Astrocyte (in vitro differentiated cells and primary cell): ENCODE measurements at regions not wholly inside any gene's neighbourhood (a gene's known extent, or its start where the extent isn't known, plus 50 kb on each side); places are given as distances from the start of the nearest gene placed in this dataset.

ENCODE experiments used
- DNase-seq: peaks from one replicate; pipeline ENCODE4 v3.0.0-alpha.2; 2010; ENCODE audit warnings: low read depth
- FAIRE-seq: peaks from 2 replicates; lab custom pipeline; 2011; peaks lifted over from hg19 to GRCh38; lab: Jason Lieb, UNC
- H2AFZ ChIP-seq: 2 replicates; pipeline ENCODE4 v1.6.0; 2012; ENCODE audit warnings: low read depth, low read length, inconsistent platforms
- H3K27ac ChIP-seq: 2 replicates; pipeline ENCODE4 v1.5.1; 2011; ENCODE audit warnings: low read depth, low read length, inconsistent platforms
- H3K27me3 ChIP-seq: 2 replicates; pipeline ENCODE4 v1.6.0; 2011; ENCODE audit warnings: low read length, inconsistent platforms; ENCODE audit not compliant: insufficient read depth
- H3K36me3 ChIP-seq: 2 replicates; pipeline ENCODE4 v1.5.1; 2011; ENCODE audit warnings: low read length, inconsistent platforms; ENCODE audit not compliant: insufficient read depth
- H3K4me1 ChIP-seq: 2 replicates; pipeline ENCODE4 v1.5.1; 2011; ENCODE audit warnings: low read length, inconsistent platforms; ENCODE audit not compliant: insufficient read depth
- H3K4me2 ChIP-seq: 2 replicates; pipeline ENCODE4 v1.6.0; 2012; ENCODE audit warnings: low read length, inconsistent platforms
- H3K4me3 ChIP-seq: 2 replicates; pipeline ENCODE4 v1.5.1; 2011; ENCODE audit warnings: low read depth, mild to moderate bottlenecking, low read length, inconsistent platforms; ENCODE audit not compliant: insufficient read depth
- H3K79me2 ChIP-seq: 2 replicates; pipeline ENCODE4 v1.6.0; 2012; ENCODE audit warnings: mild to moderate bottlenecking, low read length, inconsistent platforms; ENCODE audit not compliant: insufficient read depth
- H3K9ac ChIP-seq: 2 replicates; pipeline ENCODE4 v1.6.0; 2012; ENCODE audit warnings: mild to moderate bottlenecking, low read length, inconsistent platforms
- H3K9me3 ChIP-seq: 2 replicates; pipeline ENCODE4 v1.5.1; 2012; ENCODE audit warnings: low read depth, mild to moderate bottlenecking, low read length, inconsistent platforms; ENCODE audit not compliant: insufficient read depth
- H4K20me1 ChIP-seq: 2 replicates; pipeline ENCODE4 v1.6.0; 2012; ENCODE audit warnings: low read length, inconsistent platforms; ENCODE audit not compliant: insufficient read depth
- H3K27ac Mint-ChIP-seq: one replicate; pipeline ENCODE4 v1.8.0; 2021; ENCODE audit warnings: mild to moderate bottlenecking, mixed read lengths; ENCODE audit not compliant: unreplicated experiment
- H3K27me3 Mint-ChIP-seq: one replicate; pipeline ENCODE4 v1.8.0; 2021; ENCODE audit warnings: low read depth, mixed read lengths; ENCODE audit not compliant: unreplicated experiment
- H3K36me3 Mint-ChIP-seq: one replicate; pipeline ENCODE4 v1.8.0; 2021; ENCODE audit warnings: low read depth, mixed read lengths; ENCODE audit not compliant: unreplicated experiment
- H3K4me1 Mint-ChIP-seq: one replicate; pipeline ENCODE4 v1.8.0; 2021; ENCODE audit warnings: low read depth, mixed read lengths; ENCODE audit not compliant: unreplicated experiment
- H3K4me3 Mint-ChIP-seq: one replicate; pipeline ENCODE4 v1.8.0; 2021; ENCODE audit warnings: mild to moderate bottlenecking, moderate library complexity, mixed read lengths; ENCODE audit not compliant: unreplicated experiment
- H3K9me3 Mint-ChIP-seq: one replicate; pipeline ENCODE4 v1.8.0; 2021; ENCODE audit warnings: mild to moderate bottlenecking, mixed read lengths; ENCODE audit not compliant: unreplicated experiment
- EZH2 ChIP-seq: IDR thresholded peaks from 2 replicates; pipeline ENCODE4 v1.6.1; 2012; ENCODE audit warnings: mild to moderate bottlenecking, low read length, inconsistent platforms; ENCODE audit not compliant: insufficient read depth
- TF ChIP-seq, protein P1 (sequence below): IDR thresholded peaks from 2 replicates; pipeline ENCODE4 v1.5.1; 2011; ENCODE audit warnings: low read depth, mild to moderate bottlenecking, inconsistent platforms, low read length, moderate library complexity; ENCODE audit not compliant: insufficient read depth

DNA sequence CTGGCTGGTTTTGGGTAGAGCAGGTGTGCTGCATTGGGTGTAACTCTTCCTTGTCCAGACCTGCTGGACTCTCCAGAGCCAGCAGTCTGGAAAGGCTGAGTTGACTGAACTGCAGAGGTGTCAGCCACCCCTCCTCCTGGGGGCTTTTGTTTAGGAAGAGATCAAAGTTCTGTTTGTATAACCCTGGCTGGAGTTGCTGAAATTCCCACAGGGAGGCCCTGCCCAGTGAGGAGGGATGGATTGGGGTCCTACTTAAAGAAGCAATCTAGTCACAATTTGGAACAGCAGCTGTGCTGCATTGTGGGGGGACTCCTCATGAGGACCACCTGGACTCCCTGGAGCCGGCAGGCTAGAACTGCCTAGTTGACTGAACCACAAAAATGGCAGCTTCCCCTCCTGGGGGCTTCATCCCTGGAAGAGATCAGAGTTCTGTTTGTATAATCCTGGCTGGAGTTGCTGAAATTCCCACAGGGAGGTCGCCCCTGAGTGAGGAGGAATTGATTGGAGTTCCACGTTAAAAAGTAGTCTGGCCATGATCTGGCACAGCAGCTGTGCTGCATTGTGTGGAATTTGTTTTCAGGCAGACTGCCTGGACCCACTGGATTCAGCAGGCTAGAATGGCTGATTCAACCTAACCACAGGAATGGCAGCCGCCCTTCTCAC lies 264.9 kb upstream of the ZC4H2 start:
- H3K4me1 ChIP-seq: no peaks in the 10 kb centered on the region
- H3K4me3 ChIP-seq: no peak overlapping the region

GRCh38 chrX:65203545-65203944 lies 227.3 kb upstream of the ZC4H2 start:
- no peaks in the 10 kb centered on the region for H4K20me1 ChIP-seq
- H3K4me3 ChIP-seq: no peak overlapping the region
- Mint-ChIP-seq H3K27ac (no peak overlapping the region), H3K4me1 (no peaks in the 10 kb centered on the region), H3K9me3 (no peaks in the 10 kb centered on the region), H3K4me3 (no peak overlapping the region), H3K27me3 (no peaks in the 10 kb centered on the region), H3K36me3 (no peaks in the 10 kb centered on the region)
- peaks cover 4% of the 10 kb centered on the region for H3K9me3 ChIP-seq
- DNase-seq: no peak
- no peak for FAIRE-seq
- no peaks in the 10 kb centered on the region for H3K79me2 ChIP-seq
- H3K36me3 ChIP-seq: no peaks in the 10 kb centered on the region
- H3K9ac ChIP-seq: no peak overlapping the region
- H3K27me3 ChIP-seq: no peaks in the 10 kb centered on the region
- no peak overlapping the region for H2AFZ ChIP-seq
- H3K4me1 ChIP-seq: no peaks in the 10 kb centered on the region
- H3K4me2 ChIP-seq: no peak overlapping the region
- H3K27ac ChIP-seq: no peak overlapping the region
- no peak for TF ChIP-seq EZH2
- TF ChIP-seq, protein P1, sequence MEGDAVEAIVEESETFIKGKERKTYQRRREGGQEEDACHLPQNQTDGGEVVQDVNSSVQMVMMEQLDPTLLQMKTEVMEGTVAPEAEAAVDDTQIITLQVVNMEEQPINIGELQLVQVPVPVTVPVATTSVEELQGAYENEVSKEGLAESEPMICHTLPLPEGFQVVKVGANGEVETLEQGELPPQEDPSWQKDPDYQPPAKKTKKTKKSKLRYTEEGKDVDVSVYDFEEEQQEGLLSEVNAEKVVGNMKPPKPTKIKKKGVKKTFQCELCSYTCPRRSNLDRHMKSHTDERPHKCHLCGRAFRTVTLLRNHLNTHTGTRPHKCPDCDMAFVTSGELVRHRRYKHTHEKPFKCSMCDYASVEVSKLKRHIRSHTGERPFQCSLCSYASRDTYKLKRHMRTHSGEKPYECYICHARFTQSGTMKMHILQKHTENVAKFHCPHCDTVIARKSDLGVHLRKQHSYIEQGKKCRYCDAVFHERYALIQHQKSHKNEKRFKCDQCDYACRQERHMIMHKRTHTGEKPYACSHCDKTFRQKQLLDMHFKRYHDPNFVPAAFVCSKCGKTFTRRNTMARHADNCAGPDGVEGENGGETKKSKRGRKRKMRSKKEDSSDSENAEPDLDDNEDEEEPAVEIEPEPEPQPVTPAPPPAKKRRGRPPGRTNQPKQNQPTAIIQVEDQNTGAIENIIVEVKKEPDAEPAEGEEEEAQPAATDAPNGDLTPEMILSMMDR: no peak

More for the DNA sequence above, 264.9 kb upstream of the ZC4H2 start:
- peaks cover 5% of the 10 kb centered on the region for H3K9me3 Mint-ChIP-seq
- no peak overlapping the region for H3K4me2 ChIP-seq
- no peak for TF ChIP-seq EZH2
- TF ChIP-seq, protein P1: no peak
- no peaks in the 10 kb centered on the region for H3K27me3 ChIP-seq
- peak overlapping the region; percentile 92 for H3K27ac Mint-ChIP-seq
- H3K27me3 Mint-ChIP-seq: no peaks in the 10 kb centered on the region
- H3K79me2 ChIP-seq: no peaks in the 10 kb centered on the region
- no peaks in the 10 kb centered on the region for H3K36me3 ChIP-seq
- no peak for DNase-seq
- H3K4me1 Mint-ChIP-seq: peaks cover 4% of the 10 kb centered on the region
- H3K36me3 Mint-ChIP-seq: no peaks in the 10 kb centered on the region
- FAIRE-seq: no peak
- H3K27ac ChIP-seq: no peak overlapping the region
- no peaks in the 10 kb centered on the region for H3K9me3 ChIP-seq
- H2AFZ ChIP-seq: no peak overlapping the region
- H3K9ac ChIP-seq: no peak overlapping the region
- H4K20me1 ChIP-seq: no peaks in the 10 kb centered on the region
- H3K4me3 Mint-ChIP-seq: no peak overlapping the region

DNA sequence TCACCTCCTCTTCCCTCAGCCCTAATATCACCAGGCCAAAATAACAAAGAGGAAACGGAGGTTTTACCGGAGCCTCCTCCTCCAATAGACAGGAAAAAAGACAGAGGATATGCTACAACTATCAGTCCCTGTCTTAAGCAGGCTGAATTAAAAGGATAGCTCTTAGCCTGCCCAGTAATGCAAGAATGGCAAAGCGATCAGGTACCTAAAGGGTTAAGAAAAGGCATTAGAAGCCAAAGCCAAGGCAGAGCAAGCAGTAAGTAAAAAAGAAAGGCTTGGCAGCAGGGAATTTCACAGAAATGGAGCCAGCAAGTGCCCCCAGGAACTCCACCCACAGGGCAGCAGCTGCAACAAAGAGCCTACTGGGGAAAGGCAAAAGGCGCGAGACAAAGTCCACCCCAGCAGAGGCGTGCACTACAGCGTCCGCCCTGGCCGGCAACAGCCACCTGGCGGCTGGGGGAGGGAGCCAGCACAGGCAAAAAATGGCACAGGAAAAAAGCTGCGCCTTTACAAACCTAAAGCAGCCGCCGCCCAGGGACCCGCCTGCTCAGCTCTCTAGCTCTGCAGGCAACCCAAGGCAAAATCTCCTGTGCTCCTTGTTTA lies 220.6 kb upstream of the ZC4H2 start:
- no peaks in the 10 kb centered on the region for H3K36me3 ChIP-seq
- H3K9me3 Mint-ChIP-seq: no peaks in the 10 kb centered on the region
- H3K27me3 ChIP-seq: no peaks in the 10 kb centered on the region
- DNase-seq: no peak
- no peak overlapping the region for H3K4me3 Mint-ChIP-seq
- no peaks in the 10 kb centered on the region for H3K27me3 Mint-ChIP-seq
- H3K4me3 ChIP-seq: no peak overlapping the region
- no peaks in the 10 kb centered on the region for H3K79me2 ChIP-seq
- H3K4me2 ChIP-seq: no peak overlapping the region
- H3K27ac Mint-ChIP-seq: no peak overlapping the region
- TF ChIP-seq, protein P1: no peak
- TF ChIP-seq EZH2: no peak
- no peaks in the 10 kb centered on the region for H3K36me3 Mint-ChIP-seq
- H3K9me3 ChIP-seq: no peaks in the 10 kb centered on the region
- H3K4me1 Mint-ChIP-seq: peaks cover 6% of the 10 kb centered on the region
- no peak overlapping the region for H3K9ac ChIP-seq
- H2AFZ ChIP-seq: no peak overlapping the region
- FAIRE-seq: no peak
- no peak overlapping the region for H3K27ac ChIP-seq
- H3K4me1 ChIP-seq: no peaks in the 10 kb centered on the region
- H4K20me1 ChIP-seq: no peaks in the 10 kb centered on the region
